HG03575 (cell line): ENCODE measurements at regions not wholly inside any gene's neighbourhood (a gene's known extent, or its start where the extent isn't known, plus 50 kb on each side); places are given as distances from the start of the nearest gene placed in this dataset.

Experiments used
- ATAC-seq: cut with Tn5 transposase; IDR thresholded peaks from one replicate; pipeline ENCODE4 v1.9.1; 2021; ENCODE audit not compliant: unreplicated experiment, insufficient number of reproducible peaks, low FRiP score; ENCODE audit errors: extremely low read depth

- no peak for ATAC-seq
These were observed 277.1 kb upstream of the KLF6 start for GRCh38 chr10:4062072-4062471.

GRCh38 chr10:4061441-4061951 is 276.5 kb upstream of the KLF6 start:
- ATAC-seq = no peak

GRCh38 chr10:4059471-4060138 is 274.6 kb upstream of the KLF6 start:
- ATAC-seq = no peak

- ATAC-seq = no peak
These were observed 273.6 kb upstream of the KLF6 start for GRCh38 chr10:4058514-4059029.

- no peak for ATAC-seq
These were observed 272.9 kb upstream of the KLF6 start for GRCh38 chr10:4057725-4058513.

- ATAC-seq = no peak
These were observed 272.0 kb upstream of the KLF6 start for GRCh38 chr10:4057021-4057420.

GRCh38 chr10:4054656-4055435 is 269.8 kb upstream of the KLF6 start:
- ATAC-seq = no peak

- no peak for ATAC-seq
These were observed 268.9 kb upstream of the KLF6 start for GRCh38 chr10:4053940-4054339.

- ATAC-seq = no peak
These were observed 266.7 kb upstream of the KLF6 start for GRCh38 chr10:4051641-4052151.

- ATAC-seq = no peak
These were observed 266.1 kb upstream of the KLF6 start for GRCh38 chr10:4051011-4051640.

GRCh38 chr10:4050061-4050460 is 265.1 kb upstream of the KLF6 start:
- ATAC-seq = no peak

- no peak for ATAC-seq
These were observed 264.3 kb upstream of the KLF6 start for GRCh38 chr10:4049348-4049747.

GRCh38 chr10:4048236-4048864 is 263.3 kb upstream of the KLF6 start:
- no peak for ATAC-seq

- no peak for ATAC-seq
These were observed 261.8 kb upstream of the KLF6 start for GRCh38 chr10:4046712-4047354.

- ATAC-seq = no peak
These were observed 261.0 kb upstream of the KLF6 start for GRCh38 chr10:4046030-4046429.

GRCh38 chr10:4043897-4044665 is 259.1 kb upstream of the KLF6 start:
- no peak for ATAC-seq

GRCh38 chr10:4041635-4042034 is 256.6 kb upstream of the KLF6 start:
- no peak for ATAC-seq
